Peyer's patch (tissue), 4 donors: ENCODE measurements at regions not wholly inside any gene's neighbourhood (a gene's known extent, or its start where the extent isn't known, plus 50 kb on each side); places are given as distances from the start of the nearest gene placed in this dataset.
"Not testable (repeated sequence)": the region's sequence is repeated elsewhere in the genome, so short reads cannot be mapped to it uniquely, and the experiment has no call there.

Experiments used
- DNase-seq, 3 donors: peaks; one replicate each; pipeline ENCODE4 v3.0.0-alpha.2; 2017 to 2019
- H3K27ac ChIP-seq, 4 donors: fragments of 200-600 bp; sonication (generic); one replicate each; pipeline ENCODE4 v1.5.1; 2016 to 2019
- H3K27me3 ChIP-seq, 2 donors: fragments of 200-600 bp; sonication (generic); one replicate each; pipeline ENCODE4 v1.5.1; 2019
- H3K36me3 ChIP-seq, 3 donors: fragments of 200-600 bp; sonication (generic); one replicate each; pipeline ENCODE4 v1.5.1; 2016 to 2019
- H3K4me1 ChIP-seq, 4 donors: fragments of 200-600 bp; sonication (generic); one replicate each; pipeline ENCODE4 v1.5.1; 2016 to 2019
- H3K4me3 ChIP-seq, 4 donors: fragments of 200-600 bp; sonication (generic); 1 replicate in 3 of 4; 2 replicates in 1 of 4; pipeline ENCODE4 v1.5.1; 2016 to 2019; ENCODE audit warnings: mild to moderate bottlenecking in 1 of 4
- H3K9me3 ChIP-seq, 4 donors: fragments of 200-600 bp; sonication (generic); one replicate each; pipeline ENCODE4 v1.5.1; 2016 to 2019; ENCODE audit warnings: mild to moderate bottlenecking in 1 of 4

DNA sequence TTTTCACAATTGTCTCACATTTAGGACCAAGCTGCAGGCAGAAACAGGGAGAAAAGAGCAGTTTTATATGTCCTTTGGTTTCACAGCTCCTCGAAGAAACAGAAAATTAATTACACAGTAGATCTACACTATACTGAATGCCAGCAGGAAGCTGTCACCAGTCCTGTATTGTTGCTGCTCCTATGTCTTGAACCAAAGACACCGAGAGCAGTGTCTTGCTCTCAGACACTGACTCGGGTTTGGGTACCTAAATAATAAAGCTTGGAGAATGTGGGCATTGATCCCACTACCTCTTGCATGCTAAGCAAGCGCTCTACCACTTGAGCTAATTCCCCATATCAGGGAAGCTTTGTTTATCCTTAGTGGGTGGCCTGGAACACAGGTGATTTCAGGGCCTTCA is 168.4 kb upstream of the ZNF322 start:
- not testable (repeated sequence) for H3K9me3 ChIP-seq

DNA sequence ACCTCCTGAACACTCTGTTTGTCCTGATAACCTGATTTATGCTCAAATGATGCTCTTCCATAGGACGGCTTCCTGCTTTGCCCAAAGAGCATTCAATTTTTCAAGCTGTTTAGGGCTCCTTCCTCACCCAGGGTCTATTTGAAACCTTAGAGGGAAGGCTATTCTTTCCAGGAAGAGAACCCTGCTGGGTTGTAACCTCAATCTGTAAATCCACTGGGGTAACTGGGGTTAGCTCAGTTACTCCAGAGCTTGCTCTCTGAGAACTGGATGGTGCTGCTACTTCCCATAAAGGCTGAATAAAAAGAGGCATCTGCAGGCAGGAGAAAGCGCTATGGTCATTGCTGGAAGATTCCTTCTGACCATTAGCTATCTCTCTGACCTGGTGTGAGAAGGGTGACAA is 169.9 kb upstream of the ZNF322 start:
- not testable (repeated sequence) for H3K27me3 ChIP-seq, H3K4me1 ChIP-seq, H3K27ac ChIP-seq, H3K9me3 ChIP-seq, DNase-seq, H3K36me3 ChIP-seq, H3K4me3 ChIP-seq

More for the DNA sequence above, 168.4 kb upstream of the ZNF322 start:
- H3K27ac ChIP-seq, H3K4me3 ChIP-seq, H3K27me3 ChIP-seq, DNase-seq, H3K36me3 ChIP-seq, H3K4me1 ChIP-seq: not testable (repeated sequence)

DNA sequence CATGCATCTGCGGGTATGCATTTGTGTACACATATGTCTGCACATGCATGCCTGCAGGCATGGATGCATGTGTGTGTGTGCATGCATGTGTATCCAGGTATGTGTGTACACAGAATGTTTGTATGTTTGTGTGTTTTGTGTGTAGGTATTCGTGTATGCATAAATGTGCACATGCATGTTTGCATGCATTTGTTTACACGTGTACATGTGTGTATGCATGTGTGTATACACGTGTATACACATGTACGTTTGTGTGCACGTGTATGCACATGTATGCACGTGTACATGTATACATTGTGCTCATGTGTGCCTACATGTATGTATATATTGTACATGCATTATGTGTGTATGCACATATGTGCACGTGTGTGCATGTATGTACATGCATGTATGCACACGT is 171.4 kb upstream of the ZNF322 start:
- not testable (repeated sequence) for H3K27me3 ChIP-seq, DNase-seq, H3K4me1 ChIP-seq, H3K36me3 ChIP-seq, H3K4me3 ChIP-seq, H3K9me3 ChIP-seq, H3K27ac ChIP-seq

DNA sequence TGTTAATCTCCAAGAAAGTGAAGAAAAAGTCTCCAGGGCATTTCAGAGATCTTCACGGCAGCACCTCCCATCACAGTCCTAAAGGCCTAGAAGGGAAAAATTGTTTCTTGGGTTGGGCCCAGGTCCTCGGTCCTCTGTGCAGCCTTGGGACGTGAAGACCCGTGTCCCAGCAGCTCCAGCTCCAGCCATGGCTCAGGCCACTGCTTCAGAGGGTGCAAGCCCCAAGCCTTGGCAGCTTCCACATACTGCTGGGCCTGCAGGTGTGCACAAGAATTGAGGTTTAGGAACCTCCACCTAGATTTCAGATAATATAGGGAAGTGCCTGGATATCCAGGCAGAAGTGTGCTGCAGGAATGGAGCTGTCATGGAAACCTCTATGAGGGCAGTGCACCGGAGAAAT is 176.2 kb upstream of the ZNF322 start:
- not testable (repeated sequence) for H3K4me3 ChIP-seq, H3K4me1 ChIP-seq, H3K36me3 ChIP-seq, H3K27me3 ChIP-seq, H3K9me3 ChIP-seq, H3K27ac ChIP-seq, DNase-seq

DNA sequence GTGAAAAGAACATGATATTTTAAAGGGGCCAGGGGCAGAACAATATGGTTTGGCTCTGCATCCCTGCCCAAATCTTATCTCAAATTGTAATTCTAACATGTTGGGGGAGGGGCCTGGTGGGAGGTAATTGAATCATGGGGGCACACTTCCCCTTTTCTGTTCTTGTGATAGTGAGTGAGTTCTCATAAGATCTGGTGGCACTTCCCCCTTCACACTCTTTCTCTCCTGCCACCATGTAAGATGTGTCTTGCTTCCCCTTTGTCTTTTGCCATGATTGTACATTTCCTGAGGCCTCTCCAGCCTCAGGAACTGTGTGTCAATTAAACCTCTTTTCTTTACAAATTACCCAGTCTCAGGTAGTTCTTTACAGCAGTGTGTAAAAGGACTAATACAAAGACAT is 177.1 kb upstream of the ZNF322 start:
- H3K4me3 ChIP-seq, H3K27ac ChIP-seq, DNase-seq, H3K4me1 ChIP-seq, H3K27me3 ChIP-seq, H3K9me3 ChIP-seq, H3K36me3 ChIP-seq: not testable (repeated sequence)

DNA sequence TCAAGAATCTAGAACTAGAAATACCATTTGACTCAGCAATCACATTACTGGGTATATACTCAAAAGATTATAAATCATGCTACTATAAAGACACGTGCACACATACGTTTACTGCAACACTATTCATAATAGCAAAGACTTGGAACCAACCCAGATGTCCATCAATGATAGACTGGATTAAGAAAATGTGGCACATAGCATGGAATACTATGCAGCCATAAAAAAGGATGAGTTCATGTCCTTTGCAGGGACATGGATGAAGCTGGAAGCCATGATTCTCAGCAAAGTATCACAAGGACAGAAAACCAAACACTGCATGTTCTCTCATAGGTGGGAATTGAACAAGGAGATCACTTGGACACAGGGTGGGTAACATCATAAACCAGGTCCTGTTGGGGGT is 185.3 kb upstream of the ZNF322 start:
- H3K27me3 ChIP-seq, H3K4me3 ChIP-seq, H3K4me1 ChIP-seq, H3K9me3 ChIP-seq, DNase-seq, H3K36me3 ChIP-seq, H3K27ac ChIP-seq: not testable (repeated sequence)

DNA sequence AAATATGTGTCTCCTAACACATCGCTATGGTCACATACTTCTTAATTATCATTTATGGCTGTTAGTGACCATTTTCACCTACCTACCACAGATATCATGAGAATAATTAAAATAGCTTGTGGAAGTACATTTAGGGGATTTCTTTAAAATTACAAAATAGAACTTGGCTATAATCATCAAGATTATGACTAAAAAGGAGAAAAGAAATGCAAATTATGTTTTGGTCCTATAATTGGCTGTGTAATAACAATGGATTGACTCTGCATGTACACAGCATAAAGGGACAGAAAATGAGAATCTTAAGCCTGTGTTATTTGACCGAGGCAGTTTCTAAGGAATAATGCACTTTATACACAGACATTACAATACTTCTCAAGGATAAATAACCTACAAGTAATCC is 197.7 kb upstream of the ZNF322 start:
- H3K27ac ChIP-seq, H3K4me1 ChIP-seq, H3K4me3 ChIP-seq, H3K36me3 ChIP-seq, DNase-seq, H3K27me3 ChIP-seq, H3K9me3 ChIP-seq: not testable (repeated sequence)

DNA sequence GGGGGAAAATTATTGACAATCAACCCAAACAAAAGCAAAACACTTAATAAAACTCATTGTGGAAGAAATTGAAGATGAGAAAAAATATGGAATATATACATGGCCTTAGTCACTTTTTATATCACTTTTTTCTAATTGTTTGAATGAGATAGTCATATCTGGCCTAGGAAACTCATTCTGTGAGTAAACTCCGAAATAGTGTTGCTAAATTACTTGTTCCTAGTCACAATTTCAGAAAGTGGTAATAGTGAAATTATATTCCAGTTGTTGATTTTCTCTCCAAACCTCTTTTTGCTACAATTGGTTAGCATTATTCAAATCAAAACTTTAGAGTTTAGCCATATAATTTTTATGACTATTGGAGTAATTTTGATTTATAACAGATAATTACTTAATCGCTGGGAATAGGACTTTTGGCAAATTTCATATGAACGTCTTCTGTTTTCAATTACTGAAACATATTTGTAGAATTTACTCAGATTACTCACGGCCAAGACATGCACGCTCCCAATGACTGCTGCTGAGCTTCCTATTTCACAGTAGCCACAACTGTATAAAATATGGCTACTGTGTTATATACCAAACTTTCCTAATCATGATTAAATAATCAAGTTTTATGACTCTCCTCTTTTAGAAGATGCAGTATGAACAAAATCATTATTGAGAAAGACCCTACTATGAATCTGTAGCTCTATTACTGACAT is 199.7 kb upstream of the ZNF322 start:
- DNase-seq, H3K4me1 ChIP-seq, H3K9me3 ChIP-seq, H3K36me3 ChIP-seq, H3K4me3 ChIP-seq, H3K27ac ChIP-seq, H3K27me3 ChIP-seq: not testable (repeated sequence)

DNA sequence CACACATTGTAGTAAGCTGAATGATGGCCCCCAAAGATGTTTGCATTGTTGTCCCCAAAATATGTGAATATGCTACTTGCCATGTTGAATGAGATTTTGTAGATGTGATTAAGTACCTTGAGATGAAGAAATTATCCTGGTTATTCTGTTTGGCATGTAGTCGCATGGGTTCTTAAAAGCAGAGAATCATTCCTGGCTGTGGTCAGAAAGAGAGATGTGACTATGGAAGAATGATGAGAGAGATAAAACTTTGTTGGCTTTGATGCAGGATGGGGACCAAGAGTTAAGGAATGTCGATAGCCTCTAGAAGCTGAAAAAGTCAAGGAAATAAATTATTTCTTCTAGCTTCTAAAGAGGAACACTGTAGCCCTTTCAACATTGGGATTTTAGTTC is 200.2 kb upstream of the ZNF322 start:
- H3K36me3 ChIP-seq, H3K4me3 ChIP-seq, DNase-seq, H3K27me3 ChIP-seq, H3K27ac ChIP-seq, H3K9me3 ChIP-seq, H3K4me1 ChIP-seq: not testable (repeated sequence)

DNA sequence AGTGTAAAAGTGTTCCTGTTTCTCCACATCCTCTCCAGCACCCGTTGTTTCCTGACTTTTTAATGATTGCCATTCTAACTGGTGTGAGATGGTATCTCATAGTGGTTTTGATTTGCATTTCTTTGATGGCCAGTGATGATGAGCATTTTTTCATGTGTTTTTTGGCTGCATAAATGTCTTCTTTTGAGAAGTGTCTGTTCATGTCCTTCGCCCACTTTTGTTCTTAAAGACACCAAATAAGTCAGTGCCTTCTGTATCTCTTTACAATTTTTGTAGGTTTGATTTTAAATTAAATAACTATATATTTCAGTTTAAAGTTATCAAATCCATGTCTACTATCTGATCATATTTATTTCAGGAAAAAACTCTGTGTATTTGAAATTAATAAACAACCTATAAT is 202.4 kb upstream of the ZNF322 start:
- not testable (repeated sequence) for H3K4me3 ChIP-seq, H3K36me3 ChIP-seq, H3K27ac ChIP-seq

DNA sequence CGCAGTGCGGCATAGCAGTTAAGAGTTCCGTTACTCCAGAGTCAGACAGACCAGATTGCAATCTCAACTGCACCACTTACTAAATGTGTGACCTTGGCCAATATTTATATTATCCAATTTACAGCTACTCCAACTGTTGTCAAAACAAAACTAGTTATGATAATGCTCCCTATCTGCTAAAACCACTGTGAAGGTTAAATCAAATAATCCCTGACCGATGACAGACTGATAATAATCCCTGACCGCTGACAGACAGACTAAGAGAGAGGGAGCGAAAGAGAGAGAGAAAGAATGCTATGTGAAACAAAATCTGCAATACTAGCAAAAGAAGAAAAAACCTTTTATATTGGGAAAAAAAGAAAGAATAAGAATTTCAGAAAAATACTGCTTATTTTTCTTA is 204.1 kb upstream of the ZNF322 start:
- H3K36me3 ChIP-seq, H3K4me1 ChIP-seq, H3K27ac ChIP-seq, DNase-seq, H3K9me3 ChIP-seq, H3K4me3 ChIP-seq, H3K27me3 ChIP-seq: not testable (repeated sequence)

More for the DNA sequence above, 202.4 kb upstream of the ZNF322 start:
- not testable (repeated sequence) for H3K4me1 ChIP-seq, H3K9me3 ChIP-seq, DNase-seq, H3K27me3 ChIP-seq

DNA sequence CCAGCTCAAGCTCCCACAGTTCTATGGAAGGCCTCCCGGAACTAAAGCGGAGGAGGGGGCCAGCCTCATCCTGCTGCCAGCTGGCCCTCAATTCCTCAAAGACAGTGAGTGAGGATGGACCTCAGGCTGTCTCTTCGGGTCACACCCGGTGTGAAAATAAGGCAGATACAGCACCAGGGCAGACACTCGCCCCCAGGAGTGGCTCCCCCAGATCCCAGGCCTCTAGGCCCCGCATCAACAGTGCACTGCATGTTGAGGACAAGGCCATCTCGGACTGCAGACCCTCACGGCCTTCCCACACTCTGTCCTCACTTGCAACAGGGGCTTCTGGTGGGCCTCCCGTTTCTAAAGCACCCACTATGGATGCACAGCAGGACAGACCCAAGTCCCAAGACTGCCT is 239.2 kb upstream of the ZNF322 start:
- not testable (repeated sequence) for H3K4me1 ChIP-seq, H3K4me3 ChIP-seq, DNase-seq, H3K36me3 ChIP-seq, H3K27ac ChIP-seq, H3K27me3 ChIP-seq, H3K9me3 ChIP-seq

DNA sequence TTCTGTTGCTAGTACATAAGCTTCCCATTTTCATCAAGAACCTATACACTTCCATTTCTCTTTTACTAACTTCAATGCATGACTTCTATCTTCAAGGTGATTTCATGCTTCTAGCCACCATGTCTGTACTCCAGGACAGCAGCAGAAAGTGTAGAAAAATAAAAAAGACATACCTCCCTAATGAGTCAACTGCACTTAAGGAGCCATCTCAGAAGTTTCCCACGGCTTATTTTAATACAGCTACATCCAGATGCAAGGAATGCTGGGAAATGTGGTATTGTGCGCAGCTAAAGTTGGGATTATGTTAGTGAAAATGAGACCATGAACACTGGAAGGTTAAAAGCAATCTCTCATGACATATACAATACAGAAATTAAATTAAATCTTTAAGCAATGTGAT is 264.7 kb upstream of the ZNF322 start:
- not testable (repeated sequence) for H3K9me3 ChIP-seq, H3K4me3 ChIP-seq, H3K27ac ChIP-seq, H3K36me3 ChIP-seq, DNase-seq, H3K4me1 ChIP-seq, H3K27me3 ChIP-seq

DNA sequence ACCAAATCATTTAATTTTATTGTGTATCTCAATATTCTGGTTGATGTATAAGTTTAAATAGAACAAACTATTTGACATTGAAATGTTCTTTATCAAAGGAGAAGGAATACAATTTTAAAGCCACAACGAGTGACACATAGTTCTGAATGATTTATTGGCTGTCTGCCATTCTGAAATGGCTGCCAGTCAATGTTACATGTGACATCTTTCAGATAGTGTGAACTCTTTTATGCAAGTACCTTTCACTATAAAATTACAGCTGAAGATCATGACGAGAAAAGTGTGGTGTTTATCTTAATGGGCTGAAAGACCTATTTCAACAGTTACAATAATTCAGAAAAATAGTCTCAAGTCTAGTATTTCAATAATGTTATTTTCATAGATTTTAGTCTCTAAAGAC is 268.6 kb upstream of the ZNF322 start:
- H3K4me3 ChIP-seq, DNase-seq, H3K4me1 ChIP-seq: not testable (repeated sequence)

DNA sequence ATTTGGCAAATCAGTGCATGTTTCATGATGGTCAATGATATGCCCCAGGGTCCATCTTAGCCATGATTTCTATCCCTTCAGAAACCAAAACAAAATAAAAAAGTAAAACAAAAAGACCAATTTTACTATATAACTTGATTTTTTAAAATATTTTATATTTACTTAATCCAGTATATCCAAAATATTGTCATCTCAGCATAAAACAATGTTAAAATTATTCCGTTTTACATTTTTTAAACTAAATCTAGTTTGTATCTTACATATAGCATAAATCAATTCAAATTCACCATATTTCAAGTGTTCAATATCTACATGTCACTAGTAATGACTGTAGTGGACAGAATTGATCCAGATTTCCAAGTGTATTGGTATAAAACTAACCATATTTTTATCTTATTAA is 277.7 kb upstream of the ZNF322 start:
- H3K36me3 ChIP-seq, DNase-seq, H3K4me3 ChIP-seq, H3K27ac ChIP-seq, H3K27me3 ChIP-seq, H3K4me1 ChIP-seq, H3K9me3 ChIP-seq: not testable (repeated sequence)

More for the DNA sequence above, 268.6 kb upstream of the ZNF322 start:
- not testable (repeated sequence) for H3K36me3 ChIP-seq, H3K9me3 ChIP-seq, H3K27ac ChIP-seq, H3K27me3 ChIP-seq

DNA sequence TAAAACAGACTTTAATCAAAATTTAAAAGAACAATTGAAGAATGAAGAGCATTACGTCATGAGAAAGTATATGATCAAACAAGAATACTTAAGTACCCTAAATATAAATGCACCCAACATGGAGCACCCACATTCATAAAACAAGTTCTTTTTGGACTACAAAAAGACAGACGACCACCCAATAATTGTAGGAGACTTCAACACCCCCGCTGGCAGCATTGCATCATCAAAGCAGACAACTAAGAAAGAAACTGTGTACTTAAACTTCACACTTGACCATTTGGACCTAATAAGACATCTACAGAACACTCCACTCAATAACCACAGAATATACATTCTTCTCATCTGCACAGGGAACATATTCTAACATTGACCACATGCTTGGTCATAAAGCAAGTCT is 291.7 kb upstream of the ZNF322 start:
- not testable (repeated sequence) for H3K4me3 ChIP-seq, H3K36me3 ChIP-seq, H3K27me3 ChIP-seq, H3K9me3 ChIP-seq, DNase-seq, H3K4me1 ChIP-seq, H3K27ac ChIP-seq
